ENCODE measurements at regions not wholly inside any gene's neighbourhood (a gene's known extent, or its start where the extent isn't known, plus 50 kb on each side); places are given as distances from the start of the nearest gene placed in this dataset.
A peak's percentile ranks its signal among the peaks of the same experiment; 100 is the strongest.
"Not testable (repeated sequence)": the region's sequence is repeated elsewhere in the genome, so short reads cannot be mapped to it uniquely, and the experiment has no call there.

- no peak for DNase-seq
Observed at GRCh38 chr2:199131136-199131655, 326.5 kb downstream of the SATB2 start.

DNA sequence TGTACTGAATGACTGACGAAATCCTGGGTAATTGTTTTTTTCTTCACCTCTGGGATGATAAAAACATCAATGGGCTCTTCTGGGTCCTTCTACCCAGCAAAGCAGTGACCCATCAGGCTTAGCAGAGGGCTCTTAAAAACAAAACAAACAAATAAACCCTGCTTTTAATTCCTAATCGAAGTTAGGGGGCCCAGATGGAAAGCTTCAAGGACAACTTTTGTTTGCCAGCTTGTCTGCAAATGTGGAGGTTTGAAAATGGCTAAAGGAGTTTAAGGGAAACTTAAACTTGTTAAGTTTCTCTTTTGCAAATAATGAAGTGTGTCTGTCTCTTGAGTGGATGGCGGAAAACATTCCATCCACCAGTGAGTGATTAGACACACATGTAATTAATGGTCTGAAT lies 327.2 kb downstream of the SATB2 start:
- DNase-seq = no peak

GRCh38 chr2:199128476-199129229 lies 329.1 kb downstream of the SATB2 start:
- no peak for DNase-seq

DNA sequence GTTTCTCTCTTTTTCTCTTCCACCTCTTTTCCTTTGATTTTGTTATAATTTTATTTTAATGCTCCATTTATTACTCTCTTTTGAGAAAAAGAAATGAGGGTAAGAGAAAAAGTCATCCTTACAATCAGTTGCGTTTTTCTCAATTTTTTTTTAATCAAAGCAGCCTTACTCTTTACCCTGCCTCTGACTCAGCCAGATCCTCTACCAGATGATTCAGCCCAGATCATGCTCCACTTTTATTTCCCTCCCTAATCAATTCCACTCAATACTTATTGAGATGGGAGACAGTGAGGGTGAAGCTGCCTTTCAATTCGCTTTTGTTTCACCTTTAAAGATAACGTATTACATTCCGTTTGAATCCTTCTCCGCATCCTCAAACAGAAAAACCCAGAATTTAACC lies 337.9 kb downstream of the SATB2 start:
- DNase-seq = no peak

DNA sequence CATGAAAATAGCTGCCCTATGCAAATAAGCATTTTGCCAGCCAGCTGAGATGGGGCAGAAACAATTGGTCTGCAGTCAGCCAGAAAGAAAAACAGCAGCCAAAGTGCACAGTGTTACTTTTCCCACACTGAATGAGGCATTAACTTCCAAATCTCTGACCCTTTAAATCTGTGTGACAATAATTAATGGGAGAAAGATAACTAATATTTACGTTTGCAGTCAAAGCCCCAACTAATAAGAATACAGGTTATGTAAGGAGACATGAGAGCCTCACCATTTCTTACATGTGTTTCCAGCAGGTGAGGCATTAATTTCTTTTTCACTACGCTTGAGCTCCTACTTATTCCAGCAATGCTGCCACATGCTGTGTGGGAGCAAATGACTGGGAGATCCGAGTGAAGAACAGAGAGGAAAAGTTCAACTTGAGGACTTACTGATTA lies 339.0 kb downstream of the SATB2 start:
- DNase-seq = no peak

DNA sequence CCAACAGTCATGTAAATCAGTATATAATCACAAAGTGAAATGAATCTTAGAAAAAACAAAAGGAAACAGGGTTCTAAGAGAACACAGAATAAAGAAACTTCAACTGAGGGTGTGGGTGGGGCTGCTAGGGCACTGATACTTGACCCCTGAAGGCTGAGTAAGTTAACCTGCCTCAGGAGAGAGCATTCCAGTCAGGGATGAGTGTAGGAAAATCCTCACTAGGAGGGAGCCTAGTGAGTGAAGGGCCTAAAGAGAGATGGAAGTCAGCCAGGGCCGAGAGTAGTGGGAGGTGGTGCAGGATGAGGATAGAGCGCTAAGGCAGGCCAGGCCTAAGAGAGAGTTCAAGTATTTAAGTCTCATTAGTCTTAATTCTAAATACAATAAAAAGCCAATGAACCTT lies 342.6 kb downstream of the SATB2 start:
- no peak for DNase-seq

DNA sequence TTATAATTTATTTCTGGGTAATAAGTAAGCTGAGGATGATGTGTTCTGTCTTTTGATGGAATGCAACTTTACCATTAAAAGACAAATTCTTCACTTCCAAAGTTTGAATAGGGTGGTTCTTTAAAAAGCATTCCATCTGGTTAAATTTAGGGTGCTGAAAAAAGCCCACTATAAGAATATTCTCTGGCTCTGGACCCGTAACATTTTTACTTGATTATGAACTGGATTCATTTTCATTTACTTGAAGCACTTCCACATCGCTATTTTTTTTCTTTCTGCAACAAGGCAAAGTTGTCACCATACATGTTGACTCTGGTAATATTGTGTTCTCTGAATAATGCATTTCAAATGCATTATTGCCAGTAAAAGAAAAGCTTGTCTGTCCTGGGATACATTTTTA lies 344.6 kb downstream of the SATB2 start:
- no peak for DNase-seq

DNA sequence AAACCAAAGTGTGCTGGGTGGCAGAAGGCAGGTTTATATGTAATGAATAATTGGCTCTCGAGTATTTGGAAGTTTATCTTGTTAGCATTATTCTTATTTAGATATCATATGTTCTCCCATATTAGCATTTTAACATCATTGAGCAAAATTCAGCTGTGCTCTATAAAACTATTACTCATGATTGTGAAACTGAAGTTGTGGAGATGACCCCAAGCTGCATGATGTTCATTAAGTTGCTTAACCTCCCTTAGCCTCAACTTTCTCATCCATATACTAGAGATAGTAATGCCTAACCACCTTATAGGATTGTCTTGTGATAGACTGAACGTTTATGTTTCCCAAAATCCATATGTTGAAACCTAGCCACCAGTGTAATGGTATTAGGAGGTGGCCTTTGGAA lies 346.3 kb downstream of the SATB2 start:
- no peak for DNase-seq

DNA sequence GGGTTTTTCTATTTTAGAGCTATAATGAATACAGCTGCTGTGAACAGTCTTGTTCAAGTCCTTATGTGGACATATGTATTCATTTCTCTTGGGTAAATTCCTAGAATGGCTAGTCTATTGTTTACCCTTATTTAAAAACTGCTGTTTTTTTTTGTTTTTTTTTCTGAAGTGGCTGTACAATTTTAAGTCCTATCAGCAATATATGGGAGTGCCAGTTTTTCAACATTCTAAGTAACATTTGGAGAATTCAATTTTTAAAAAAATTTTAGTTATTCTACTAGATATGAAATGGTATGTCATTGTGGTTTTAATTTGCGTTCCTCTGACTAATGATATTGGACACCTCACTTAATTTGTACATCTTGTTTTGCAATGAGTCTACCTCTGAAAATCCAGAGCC lies 349.7 kb downstream of the SATB2 start:
- DNase-seq = no peak

GRCh38 chr2:199105826-199106225 lies 351.9 kb downstream of the SATB2 start:
- no peak for DNase-seq

- no peak for DNase-seq
Observed at GRCh38 chr2:199101487-199101886, 356.3 kb downstream of the SATB2 start.

DNA sequence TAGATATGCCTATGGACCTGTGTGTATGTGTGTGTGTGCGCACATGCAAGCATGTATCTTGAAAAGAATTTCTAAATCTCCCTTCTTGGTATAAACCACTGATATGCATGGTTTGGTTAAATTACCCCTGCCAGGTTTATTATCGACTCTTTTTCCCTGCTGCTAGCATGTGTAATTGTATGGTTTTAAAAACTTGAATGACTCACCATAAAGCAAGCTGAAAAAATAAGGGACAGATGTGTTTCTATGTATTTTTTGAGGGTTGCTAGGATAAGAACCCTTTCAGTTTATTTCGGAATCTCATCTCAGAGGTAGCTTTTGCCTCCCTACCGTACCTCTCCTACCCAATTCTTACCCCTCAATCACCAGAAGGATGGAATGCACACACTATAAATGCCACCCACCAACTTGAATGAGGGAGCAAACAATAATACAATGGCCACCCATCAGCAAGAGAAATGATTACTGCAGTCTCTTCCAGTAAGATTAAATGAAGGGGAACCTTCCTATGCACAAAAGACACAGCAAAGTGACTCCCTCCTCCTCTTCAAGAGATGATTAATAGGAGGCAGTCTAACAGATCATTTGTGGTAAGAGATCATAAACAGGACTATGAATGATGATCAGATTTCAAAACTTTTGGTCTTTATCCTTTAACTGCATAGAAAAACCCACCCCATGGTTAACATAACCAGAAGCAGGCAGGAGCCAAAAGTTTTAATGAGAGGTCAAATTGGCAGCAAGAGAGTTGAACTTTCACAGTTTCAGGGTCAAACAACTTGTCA lies 357.2 kb downstream of the SATB2 start:
- DNase-seq = peak; percentile 50

DNA sequence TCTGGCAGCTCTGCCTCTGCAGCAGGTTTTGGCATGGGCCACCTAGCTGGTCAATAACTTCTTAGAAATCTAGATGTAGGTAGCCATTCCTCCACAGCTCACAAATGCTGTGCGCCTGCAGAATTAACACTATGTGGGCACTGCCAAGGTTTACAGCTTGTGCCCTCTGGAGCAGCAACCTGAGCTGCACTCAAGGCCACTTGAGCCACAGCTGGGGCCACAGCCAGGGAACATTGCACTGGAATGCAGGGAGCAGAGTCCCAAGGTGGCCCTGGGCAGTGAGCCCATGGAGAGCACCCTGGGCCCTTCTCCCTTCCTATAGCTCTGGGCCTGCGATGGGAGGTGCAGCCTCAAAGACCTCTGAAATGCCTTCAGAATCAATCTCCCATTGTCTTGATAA lies 365.3 kb downstream of the SATB2 start:
- no peak for DNase-seq

- no peak for DNase-seq
Observed at GRCh38 chr2:199085261-199085660, 372.5 kb downstream of the SATB2 start.

DNA sequence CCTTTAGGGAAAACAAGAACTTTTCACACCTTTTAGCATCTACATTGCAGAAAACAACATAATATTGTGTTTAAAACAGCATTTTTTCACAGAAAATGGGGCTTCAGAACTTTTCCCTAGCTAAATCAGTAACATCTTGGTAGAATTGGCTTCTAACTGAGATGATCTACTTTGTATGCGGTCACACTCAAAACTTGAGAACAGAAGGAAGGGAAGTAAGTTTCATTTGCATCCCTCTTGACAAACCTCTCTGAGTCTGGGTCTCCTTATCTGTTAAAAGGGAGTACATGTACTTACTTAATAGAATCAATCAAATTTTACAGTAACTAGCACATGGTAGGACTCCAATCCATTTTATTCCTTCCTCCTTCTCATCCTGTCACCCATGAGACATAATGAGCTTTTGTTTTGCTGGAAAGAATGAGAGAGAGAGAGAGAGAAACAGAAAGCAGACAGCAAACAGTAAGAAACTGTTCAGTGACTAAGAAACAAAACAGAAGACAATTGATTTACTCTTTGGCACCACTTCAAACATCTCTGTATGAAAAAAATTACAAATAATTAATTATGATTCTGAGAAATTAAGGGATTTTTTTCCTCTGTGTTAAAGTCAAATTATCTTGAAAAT lies 387.3 kb downstream of the SATB2 start:
- no peak for DNase-seq

- DNase-seq = no peak
Observed at GRCh38 chr2:199064201-199064600, 393.5 kb downstream of the SATB2 start.

DNA sequence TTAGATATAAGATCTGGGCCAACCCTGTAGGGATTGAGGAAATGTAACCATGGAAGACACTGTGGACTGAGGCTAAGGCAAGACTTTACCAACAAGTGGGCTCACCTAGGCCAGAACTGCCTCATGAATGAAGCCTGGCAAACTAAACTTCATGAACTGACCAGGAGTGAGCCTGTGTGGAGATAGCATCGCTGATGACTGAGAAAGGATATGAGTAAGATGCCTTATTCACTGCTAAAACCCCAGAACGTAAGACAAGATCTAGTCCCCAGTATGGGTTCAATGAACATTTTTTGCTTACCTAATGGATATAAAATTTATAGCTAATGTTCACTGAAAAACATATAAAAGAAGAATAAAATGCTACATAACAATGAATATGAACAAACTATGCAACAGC lies 399.8 kb downstream of the SATB2 start:
- DNase-seq = no peak

DNA sequence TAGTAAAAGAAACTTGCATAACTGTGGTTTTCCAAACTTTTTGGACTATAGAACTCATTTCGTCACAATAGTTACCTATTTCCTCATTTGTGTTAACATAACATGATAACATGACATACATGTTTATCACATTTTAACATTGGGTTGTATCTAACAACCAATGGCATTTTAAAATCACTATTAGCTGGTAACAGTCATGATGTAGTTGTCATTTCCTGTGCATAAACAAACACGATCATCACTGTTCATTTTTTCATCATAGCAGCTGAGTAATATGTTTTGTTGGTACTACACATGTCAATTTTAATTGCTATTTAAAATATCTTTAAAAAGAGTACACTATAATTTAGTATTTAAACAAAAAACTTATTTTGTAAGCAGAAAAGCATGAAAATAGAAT lies 402.4 kb downstream of the SATB2 start:
- no peak for DNase-seq

DNA sequence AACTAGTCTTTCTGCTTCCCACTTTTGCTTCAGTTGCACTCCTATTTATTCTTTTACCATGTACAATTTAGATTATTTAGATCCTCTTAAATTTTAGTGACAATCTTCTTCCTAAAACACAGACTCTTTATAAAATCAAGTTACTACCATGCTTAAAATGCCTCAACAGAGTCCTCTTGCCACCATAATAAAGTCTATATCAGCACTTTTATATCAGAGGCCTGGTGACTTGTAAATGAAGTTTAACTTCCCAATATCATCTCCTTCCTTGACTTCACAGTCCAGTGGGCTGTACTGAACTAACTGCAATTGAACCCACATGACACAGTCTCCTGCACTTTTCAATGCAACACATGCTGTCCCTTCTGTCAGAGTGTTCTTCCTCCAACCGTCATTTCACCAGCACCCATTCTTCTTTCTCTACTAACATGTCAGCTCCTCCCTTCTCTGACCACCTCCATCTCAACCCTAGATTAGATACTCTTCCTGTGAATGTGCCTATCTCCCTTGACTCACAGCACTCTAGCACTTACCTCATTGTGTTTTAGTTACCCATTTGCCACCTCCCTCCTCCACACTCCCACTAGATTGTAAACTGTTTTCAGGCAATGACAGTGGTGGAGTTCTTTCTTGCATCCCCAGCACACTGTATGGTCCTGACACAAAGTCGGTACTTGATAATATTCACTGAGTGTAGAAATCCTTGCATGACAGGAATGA lies 414.9 kb downstream of the SATB2 start:
- DNase-seq = no peak

- DNase-seq = no peak
Observed at GRCh38 chr2:199040522-199040921, 417.2 kb downstream of the SATB2 start.

GRCh38 chr2:199033761-199034160 lies 424.0 kb downstream of the SATB2 start:
- not testable (repeated sequence) for DNase-seq

DNA sequence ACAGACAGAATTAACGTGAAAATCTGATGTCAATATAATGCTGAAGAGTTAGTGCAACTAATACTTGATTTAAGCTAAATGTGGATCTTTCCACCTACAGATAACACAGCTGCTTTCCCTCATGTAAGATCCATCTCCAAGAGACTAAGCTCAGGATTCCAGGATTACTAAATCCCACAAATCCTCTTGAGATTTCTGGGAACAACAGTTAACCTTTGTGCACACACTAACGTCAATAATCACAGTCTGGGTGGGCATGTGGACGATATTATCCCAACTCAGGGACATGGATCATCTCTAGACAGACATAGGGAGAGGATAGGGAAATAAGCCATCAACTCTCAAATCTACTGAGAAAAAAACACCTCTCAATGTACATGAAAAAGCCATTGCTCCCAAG lies 432.6 kb downstream of the SATB2 start:
- DNase-seq = no peak

DNA sequence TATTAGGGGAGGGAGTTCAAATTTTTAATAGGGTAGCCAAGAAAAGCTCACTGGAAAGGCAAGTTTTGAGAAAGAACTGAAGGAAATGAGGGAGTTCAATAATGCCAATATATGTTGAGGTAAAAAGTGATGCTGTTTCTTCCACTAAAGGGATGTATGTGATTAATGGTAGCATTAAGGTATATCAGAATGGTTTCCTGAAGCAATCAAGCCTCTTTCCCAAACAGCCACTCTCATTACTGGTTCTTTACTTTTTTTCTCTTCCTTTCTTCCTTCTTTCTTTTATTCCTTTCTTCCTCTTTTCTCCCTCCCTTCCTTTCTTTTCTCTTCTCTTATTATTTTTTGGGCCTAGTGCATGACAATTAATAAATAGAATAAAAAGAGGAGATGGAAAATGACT lies 433.5 kb downstream of the SATB2 start:
- no peak for DNase-seq
